GM19372 (cell line): ENCODE measurements at regions not wholly inside any gene's neighbourhood (a gene's known extent, or its start where the extent isn't known, plus 50 kb on each side); places are given as distances from the start of the nearest gene placed in this dataset.
"Not testable (repeated sequence)": the region's sequence is repeated elsewhere in the genome, so short reads cannot be mapped to it uniquely, and the experiment has no call there.

ENCODE experiments used
- ATAC-seq: cut with Tn5 transposase; IDR thresholded peaks from one replicate; pipeline ENCODE4 v1.9.1; 2021; ENCODE audit warnings: mild to moderate bottlenecking, low read depth, moderate library complexity; ENCODE audit not compliant: unreplicated experiment

DNA sequence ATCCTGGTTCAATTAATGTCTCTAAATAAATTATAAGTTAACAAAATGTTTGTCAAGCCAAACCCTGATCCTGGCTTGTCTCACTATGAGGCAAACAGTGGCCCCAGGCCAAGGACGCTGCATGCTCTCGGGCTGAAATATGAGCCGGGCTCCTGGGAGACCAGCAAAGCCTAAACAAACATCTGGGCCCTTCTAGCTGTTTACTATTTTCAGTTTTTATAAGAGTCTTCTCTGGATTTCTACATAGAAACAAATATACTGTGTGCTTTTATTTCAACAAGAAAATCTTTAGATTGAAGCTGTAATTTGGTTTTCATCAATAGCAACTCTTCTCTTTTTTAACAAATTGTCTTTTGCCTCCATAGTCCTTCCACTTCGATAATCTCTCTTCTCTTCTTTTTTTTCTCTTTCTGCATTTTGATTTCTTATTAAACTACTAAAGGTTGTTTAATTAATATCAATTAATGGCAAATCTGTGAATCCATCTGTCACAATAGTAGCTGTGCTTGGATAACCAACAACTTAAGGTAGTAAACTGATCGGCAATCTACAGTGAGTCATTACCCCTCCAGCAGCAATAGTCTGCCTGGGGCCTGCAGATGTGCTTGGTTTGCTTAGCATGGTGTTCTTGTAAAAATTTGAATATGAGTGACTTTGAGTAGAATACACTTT lies 83.3 kb upstream of the DNAJC1 start:
- ATAC-seq = no peak

DNA sequence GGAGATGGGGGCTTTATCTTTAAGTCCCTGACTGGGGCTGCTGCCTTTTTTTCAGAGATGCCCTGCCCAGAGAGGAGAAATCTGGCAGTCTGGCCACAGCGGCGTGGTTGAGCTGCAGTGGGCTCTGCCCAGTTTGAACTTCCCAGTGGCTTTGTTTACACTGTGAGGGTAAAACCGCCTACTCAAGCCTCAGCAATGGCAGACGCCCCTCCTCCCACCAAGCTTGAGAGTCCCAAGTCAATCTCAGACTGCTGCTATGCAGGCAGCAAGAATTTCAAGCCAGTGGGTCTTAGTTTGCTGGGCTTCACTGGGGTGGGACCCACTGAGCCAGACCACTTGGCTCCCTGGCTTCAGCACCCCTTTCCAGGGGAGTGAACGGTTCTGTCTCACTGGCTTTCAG lies 76.4 kb upstream of the DNAJC1 start:
- not testable (repeated sequence) for ATAC-seq

DNA sequence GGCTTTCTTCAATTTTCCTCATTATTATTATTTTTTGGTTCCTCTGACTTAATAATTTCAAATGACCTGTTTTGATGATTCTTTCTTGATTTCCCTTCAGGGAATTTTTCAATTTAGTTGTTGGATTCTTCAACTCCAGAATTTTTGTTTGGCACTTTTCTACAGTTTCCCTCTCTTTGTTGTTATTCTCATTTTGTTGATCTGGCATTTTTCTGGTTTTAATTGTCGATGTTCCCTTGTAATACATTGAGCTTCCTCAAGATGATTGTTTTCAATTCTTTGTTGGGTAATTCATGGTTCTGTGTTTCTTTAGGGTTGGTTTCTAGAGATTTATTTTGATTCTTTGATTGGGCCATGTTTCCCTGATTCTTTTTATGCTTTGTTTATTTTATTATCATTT lies 67.8 kb upstream of the DNAJC1 start:
- ATAC-seq = no peak

DNA sequence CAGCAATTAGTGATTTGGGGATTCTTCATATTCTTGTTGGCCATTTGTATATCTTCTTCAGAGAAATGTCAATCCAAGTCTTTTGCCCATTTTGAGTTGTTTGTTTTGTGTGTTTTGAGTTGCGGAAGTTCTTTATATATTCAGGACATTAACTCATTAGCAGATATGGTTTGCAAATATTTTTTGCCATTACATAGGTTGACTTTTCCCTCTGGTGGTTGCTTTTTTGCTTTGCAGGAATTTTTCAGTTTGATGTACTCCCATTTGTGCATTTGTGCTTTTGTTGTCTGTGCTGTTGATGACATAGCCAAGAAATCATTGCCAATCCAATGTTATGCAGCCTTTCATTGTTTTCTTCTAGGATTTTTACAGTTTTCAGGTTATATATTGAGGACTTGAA lies 63.6 kb upstream of the DNAJC1 start:
- ATAC-seq = no peak

DNA sequence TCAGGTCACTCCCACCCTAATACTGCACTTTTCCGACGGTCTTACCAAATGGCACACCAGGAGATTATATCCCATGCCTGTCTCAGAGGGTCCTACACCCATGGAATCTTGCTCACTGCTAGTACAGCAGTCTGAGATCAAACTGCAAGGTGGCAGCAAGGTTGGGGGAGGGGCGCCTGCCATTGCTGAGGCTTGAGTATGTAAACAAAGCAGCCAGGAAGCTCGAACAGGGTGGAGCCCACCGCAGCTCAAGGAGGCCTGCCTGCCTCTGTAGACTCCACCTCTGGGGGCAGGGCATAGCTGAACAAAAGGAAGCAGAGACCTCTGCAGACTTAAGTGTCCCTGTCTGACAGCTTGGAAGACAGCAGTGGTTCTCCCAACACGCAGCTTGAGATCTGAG lies 57.5 kb upstream of the DNAJC1 start:
- ATAC-seq = not testable (repeated sequence)

DNA sequence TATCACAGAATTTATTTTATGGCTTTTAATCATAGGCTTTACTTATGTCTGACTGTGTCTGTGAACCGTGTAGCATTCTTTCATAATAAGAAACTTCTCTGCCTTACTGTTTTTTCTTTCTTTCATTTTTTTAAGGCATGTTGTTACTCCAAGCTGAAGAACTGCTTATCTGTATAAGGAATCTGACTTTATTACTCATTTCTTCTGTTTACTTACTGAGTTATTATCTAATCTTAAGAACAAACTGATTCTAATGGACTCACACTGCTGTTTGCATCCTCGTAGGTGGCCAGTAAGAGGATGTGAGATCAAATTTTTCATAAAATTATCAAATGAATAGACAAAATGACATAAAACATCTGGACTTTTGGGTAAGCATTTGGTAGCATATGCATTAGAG lies 54.7 kb upstream of the DNAJC1 start:
- ATAC-seq = no peak

DNA sequence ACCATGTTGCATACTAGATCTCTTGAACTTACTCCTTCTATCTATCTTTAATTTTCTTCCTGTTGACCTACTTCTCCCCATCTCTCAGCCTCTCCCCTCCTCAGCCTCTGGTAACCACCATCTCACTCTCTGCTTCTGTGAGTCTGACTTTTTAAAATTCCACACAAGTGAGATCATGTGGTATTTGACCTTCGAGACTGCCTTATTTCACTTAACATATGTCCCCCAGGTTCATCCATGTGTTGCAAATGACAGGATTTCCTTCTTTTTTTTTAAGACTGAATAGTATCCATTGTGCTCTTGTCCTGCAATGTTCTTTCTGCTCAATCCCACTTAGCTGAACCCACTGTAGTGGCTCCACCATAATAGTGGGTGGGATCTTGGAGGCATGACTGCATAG lies 51.4 kb upstream of the DNAJC1 start:
- ATAC-seq = no peak
